H1 (cell line): ENCODE measurements at regions not wholly inside any gene's neighbourhood (a gene's known extent, or its start where the extent isn't known, plus 50 kb on each side); places are given as distances from the start of the nearest gene placed in this dataset.

Source experiments
- CTCF ChIA-PET: fragments of 300-600 bp; sonication (Branson Sonifier 250); formaldehyde crosslinking; loops from one replicate; lab custom pipeline; 2021; ENCODE audit not compliant: partially characterized antibody; lab: Charles Lee
- POLR2A ChIA-PET: fragments of 300-600 bp; sonication (Branson Sonifier 250); formaldehyde crosslinking; loops from one replicate; lab custom pipeline; 2021; ENCODE audit warnings: inconsistent platforms; ENCODE audit not compliant: partially characterized antibody; lab: Charles Lee
- DNase-seq, 2 experiments: peaks; one replicate each; pipeline versions ENCODE4 v3.0.0 to v3.0.0-alpha.2; 2010 to 2022; ENCODE audit warnings: low spot score in 2 of 2, low read depth in 1 of 2, mixed read lengths in 1 of 2
- FAIRE-seq: peaks from 2 replicates; lab custom pipeline; 2011; peaks lifted over from hg19 to GRCh38; lab: Jason Lieb, UNC
- H2AFZ ChIP-seq: 2 replicates; pipeline ENCODE4 v1.8.1; 2012; ENCODE audit warnings: low read length, inconsistent platforms
- H2AK5ac ChIP-seq: 2 replicates; pipeline ENCODE4 v1.6.1; 2013; ENCODE audit warnings: low read depth, low read length
- H2BK120ac ChIP-seq: replicated peaks from 2 replicates; pipeline ENCODE3; 2013; ENCODE audit warnings: low read depth, low read length, inconsistent platforms
- H2BK12ac ChIP-seq: 2 replicates; pipeline ENCODE4 v1.6.1; 2013; ENCODE audit warnings: low read depth, low read length
- H2BK15ac ChIP-seq: 2 replicates; pipeline ENCODE4 v1.6.1; 2013; ENCODE audit warnings: low read length
- H2BK20ac ChIP-seq: 2 replicates; pipeline ENCODE4 v1.6.1; 2013; ENCODE audit warnings: low read length
- H2BK5ac ChIP-seq: 2 replicates; pipeline ENCODE4 v1.6.1; 2013; ENCODE audit warnings: low read depth, low read length
- H3K14ac ChIP-seq: 2 replicates; pipeline ENCODE4 v1.6.1; 2013; ENCODE audit warnings: inconsistent platforms; ENCODE audit not compliant: insufficient read length
- H3K18ac ChIP-seq: 2 replicates; pipeline ENCODE4 v1.6.1; 2013; ENCODE audit warnings: low read length; ENCODE audit errors: extremely low read depth
- H3K23ac ChIP-seq: 2 replicates; pipeline ENCODE4 v1.6.1; 2013; ENCODE audit warnings: inconsistent platforms; ENCODE audit not compliant: insufficient read length
- H3K23me2 ChIP-seq: 2 replicates; pipeline ENCODE4 v1.6.1; 2013; ENCODE audit warnings: low read depth, low read length
- H3K27ac ChIP-seq: 2 replicates; pipeline ENCODE4 v1.6.1; 2011; ENCODE audit warnings: low read depth, low read length, inconsistent platforms
- H3K27me3 ChIP-seq, 4 experiments: replicated peaks in 1 of 4; 1 replicate in 1 of 4; 2 replicates in 3 of 4; pipeline versions ENCODE4 v1.6.1 to v1.8.1; 2011 to 2013; ENCODE audit warnings: low read length in 3 of 4, mild to moderate bottlenecking in 3 of 4, inconsistent platforms in 2 of 4, mixed read lengths in 2 of 4, moderate library complexity in 1 of 4; ENCODE audit not compliant: control insufficient read depth in 3 of 4, insufficient read depth in 3 of 4; ENCODE audit errors: extremely low read depth in 1 of 4
- H3K36me3 ChIP-seq, 4 experiments: 2 replicates each; pipeline versions ENCODE4 v1.6.1 to v1.8.1; 2011 to 2013; ENCODE audit warnings: mild to moderate bottlenecking in 4 of 4, low read length in 3 of 4, moderate library complexity in 2 of 4, control low read depth in 1 of 4, inconsistent platforms in 1 of 4; ENCODE audit not compliant: insufficient read depth in 4 of 4, control insufficient read depth in 2 of 4
- H3K4ac ChIP-seq: replicated peaks from 2 replicates; pipeline ENCODE3; 2013; ENCODE audit warnings: low read length, low read depth, mixed read lengths, inconsistent platforms; ENCODE audit not compliant: insufficient read length
- H3K4me1 ChIP-seq, 4 experiments: replicated peaks in 1 of 4; 1 replicate in 1 of 4; 2 replicates in 3 of 4; pipeline versions ENCODE4 v1.6.1 to v1.8.1; 2011 to 2013; ENCODE audit warnings: low read length in 3 of 4, inconsistent platforms in 2 of 4, mixed read lengths in 1 of 4; ENCODE audit not compliant: insufficient read depth in 4 of 4, control insufficient read depth in 3 of 4
- H3K4me2 ChIP-seq, 2 experiments: 2 replicates each; pipeline versions ENCODE4 v1.6.1 to v1.8.1; 2011 to 2013; ENCODE audit warnings: low read depth in 2 of 2, low read length in 2 of 2, control low read depth in 1 of 2, inconsistent platforms in 1 of 2, mild to moderate bottlenecking in 1 of 2; ENCODE audit not compliant: insufficient read depth in 1 of 2
- H3K4me3 ChIP-seq, 4 experiments: fragments of 200-600, 300-600 bp in 1 of 4; sonication (generic), shearing (Covaris generic), sonication (Bioruptor Twin) in 1 of 4; 2 replicates each; pipeline versions ENCODE4 v1.5.1 to v1.8.1; 2011 to 2016; ENCODE audit warnings: low read length in 4 of 4, low read depth in 3 of 4, control low read depth in 2 of 4, inconsistent platforms in 2 of 4, mild to moderate bottlenecking in 2 of 4, mixed read lengths in 1 of 4, moderate library complexity in 1 of 4; ENCODE audit not compliant: insufficient read depth in 2 of 4; ENCODE audit errors: extremely low read depth in 1 of 4
- H3K56ac ChIP-seq: replicated peaks from 2 replicates; pipeline ENCODE3; 2013; ENCODE audit warnings: low read depth, mild to moderate bottlenecking, mixed read lengths, low read length, inconsistent platforms; ENCODE audit not compliant: insufficient read length
- H3K79me1 ChIP-seq: 2 replicates; pipeline ENCODE4 v1.6.1; 2013; ENCODE audit warnings: low read depth, low read length, control low read depth
- H3K79me2 ChIP-seq, 2 experiments: 2 replicates each; pipeline versions ENCODE4 v1.6.1 to v1.8.1; 2012 to 2013; ENCODE audit warnings: low read length in 2 of 2, mild to moderate bottlenecking in 2 of 2, inconsistent platforms in 1 of 2; ENCODE audit not compliant: insufficient read depth in 2 of 2, control insufficient read depth in 1 of 2
- H3K9ac ChIP-seq, 4 experiments: replicated peaks in 1 of 4; 1 replicate in 1 of 4; 2 replicates in 3 of 4; pipeline versions ENCODE4 v1.6.1 to v1.8.1; 2011 to 2013; ENCODE audit warnings: low read depth in 3 of 4, low read length in 3 of 4, control low read depth in 2 of 4, mild to moderate bottlenecking in 2 of 4, moderate library complexity in 2 of 4, inconsistent platforms in 1 of 4; ENCODE audit errors: extremely low read depth in 1 of 4
- H3K9me3 ChIP-seq, 2 experiments: 2 replicates each; pipeline versions ENCODE4 v1.6.1 to v1.8.1; 2012 to 2013; ENCODE audit warnings: mild to moderate bottlenecking in 2 of 2, moderate library complexity in 2 of 2, control low read depth in 1 of 2, inconsistent platforms in 1 of 2, low read depth in 1 of 2, low read length in 1 of 2, mixed read lengths in 1 of 2; ENCODE audit not compliant: insufficient read depth in 2 of 2
- H4K20me1 ChIP-seq, 2 experiments: replicated peaks in 1 of 2; 2 replicates each; pipeline versions ENCODE3 to v1.8.1; 2011 to 2013; ENCODE audit warnings: inconsistent platforms in 2 of 2, low read length in 2 of 2, mild to moderate bottlenecking in 1 of 2; ENCODE audit not compliant: insufficient read depth in 2 of 2, control insufficient read depth in 1 of 2
- H4K5ac ChIP-seq: 2 replicates; pipeline ENCODE4 v1.6.1; 2013; ENCODE audit warnings: low read length, low read depth, mixed read lengths, inconsistent platforms; ENCODE audit not compliant: insufficient read length
- H4K8ac ChIP-seq: 2 replicates; pipeline ENCODE4 v1.8.0; 2013; ENCODE audit warnings: mild to moderate bottlenecking, moderate library complexity, low read length, inconsistent platforms; ENCODE audit not compliant: insufficient read depth; ENCODE audit errors: extremely low read depth
- H4K91ac ChIP-seq: replicated peaks from 2 replicates; pipeline ENCODE3; 2013; ENCODE audit warnings: low read length, mixed read lengths, inconsistent platforms; ENCODE audit not compliant: insufficient read length
- CBX5 ChIP-seq: fragments of 300-800, 300-1000 bp; sonication (generic); IDR thresholded peaks from 2 replicates; pipeline ENCODE4 v1.7.1; 2016; ENCODE audit warnings: antibody characterized with exemption, low read length, low read depth
- CTBP2 ChIP-seq: IDR thresholded peaks from 2 replicates; pipeline ENCODE4 v1.7.0; 2011; ENCODE audit warnings: borderline replicate concordance, mild to moderate bottlenecking, moderate library complexity, mixed read lengths, low read length; ENCODE audit not compliant: insufficient read depth, insufficient read length
- HDAC6 ChIP-seq: IDR thresholded peaks from one replicate; pipeline ENCODE4 v1.7.1; 2012; ENCODE audit warnings: low read depth, mild to moderate bottlenecking, inconsistent platforms, low read length, moderate library complexity
- JUN ChIP-seq: IDR thresholded peaks from 2 replicates; pipeline ENCODE4 v1.6.1; 2011; ENCODE audit warnings: low read depth, mild to moderate bottlenecking, improper control_type of control experiment, low read length
- KDM1A ChIP-seq: fragments of 200-600, 300-600 bp; sonication (generic); IDR thresholded peaks from 2 replicates; pipeline ENCODE4 v1.7.1; 2016; ENCODE audit warnings: mild to moderate bottlenecking, low read length, borderline replicate concordance
- MAFK ChIP-seq: IDR thresholded peaks from 2 replicates; pipeline ENCODE4 v1.6.1; 2012; ENCODE audit warnings: low read depth, mild to moderate bottlenecking, improper control_type of control experiment, low read length
- MAX ChIP-seq: IDR thresholded peaks from 2 replicates; pipeline ENCODE4 v1.6.1; 2012; ENCODE audit warnings: inconsistent platforms
- SIX5 ChIP-seq: IDR thresholded peaks from 2 replicates; pipeline ENCODE4 v1.6.1; 2011; ENCODE audit warnings: mild to moderate bottlenecking, low read depth, low read length
- SUZ12 ChIP-seq: fragments of 200-600 bp; sonication (generic); IDR thresholded peaks from 2 replicates; pipeline ENCODE4 v1.6.1; 2012; ENCODE audit warnings: mild to moderate bottlenecking, inconsistent platforms, low read length, moderate library complexity, mixed read lengths
- TCF12 ChIP-seq: IDR thresholded peaks from 2 replicates; pipeline ENCODE4 v1.6.1; 2011; ENCODE audit warnings: low read depth, mild to moderate bottlenecking, low read length
- YY1 ChIP-seq: IDR thresholded peaks from 2 replicates; pipeline ENCODE4 v1.6.1; 2011; ENCODE audit warnings: low read depth, mild to moderate bottlenecking, low read length
- ZNF274 ChIP-seq: IDR thresholded peaks from 2 replicates; pipeline ENCODE4 v1.7.0; 2012; ENCODE audit warnings: low read length, borderline replicate concordance; ENCODE audit errors: extremely low read depth
- WGBS, 2 experiments: shearing (Covaris generic) in 1 of 2; methylation state at CpG; one replicate each; pipeline versions ENCODE4 v1.1.6 to v1.1.7; 2013 to 2015; ENCODE audit warnings: low lambda C conversion rate in 2 of 2, mixed read lengths in 2 of 2, inconsistent platforms in 1 of 2, low coverage in 1 of 2, missing lambda C conversion rate in 1 of 2; ENCODE audit not compliant: insufficient replicate concordance in 2 of 2, insufficient coverage in 1 of 2, insufficient read length in 1 of 2; ENCODE audit errors: extremely low coverage in 1 of 2, missing lambda C conversion rate in 1 of 2; 5-methylcytosine and 5-hydroxymethylcytosine counted together

GRCh38 chr16:60744198-60744597 is 1292.0 kb downstream of the CDH8 start:
- Histone ChIP-seq H3K36me3 (no peaks in the 10 kb centered on the region), H3K4ac (no peak overlapping the region), H2BK15ac (no peak overlapping the region), H3K9me3 (no peaks in the 10 kb centered on the region), H3K14ac (no peak overlapping the region), H3K27me3 (no peaks in the 10 kb centered on the region), H2AFZ (no peak overlapping the region), H3K4me1 (no peaks in the 10 kb centered on the region), H2BK5ac (no peak overlapping the region), H2BK20ac (no peak overlapping the region), H2AK5ac (no peak overlapping the region), H3K18ac (no peak overlapping the region), H4K20me1 (no peaks in the 10 kb centered on the region), H4K5ac (no peak overlapping the region), H3K9ac (no peak overlapping the region), H3K4me3 (no peak overlapping the region), H4K91ac (no peak overlapping the region), H4K8ac (no peak overlapping the region), H3K79me1 (no peaks in the 10 kb centered on the region), H3K23ac (no peak overlapping the region), H3K27ac (no peak overlapping the region), H3K56ac (no peak overlapping the region), H2BK120ac (no peak overlapping the region), H3K79me2 (no peaks in the 10 kb centered on the region), H3K23me2 (no peaks in the 10 kb centered on the region; the same call in 1 of the 2 replicates), H2BK12ac (no peak overlapping the region), H3K4me2 (no peak overlapping the region)
- no peak for DNase-seq
- FAIRE-seq: no peak
- TF ChIP-seq SUZ12 (no peak), YY1 (no peak), KDM1A (no peak), MAX (no peak), TCF12 (no peak), ZNF274 (no peak), CBX5 (no peak), CTBP2 (no peak), HDAC6 (no peak), JUN (no peak), MAFK (no peak), SIX5 (no peak)
- 80% methylated on average over 1 of the region's 3 CpGs; no CpG with 5 or more reads in 1 of the 2 experiments for whole genome bisulfite sequencing, 2 experiments
- ChIA-PET CTCF (interaction anchor here (1.1 kb wide), 1 partner anchor 60 kb away, joined by 3 read pairs; no protein-coding TSS in a partner anchor), POLR2A (no interaction called here)
